ENCODE measurements at regions not wholly inside any gene's neighbourhood (a gene's known extent, or its start where the extent isn't known, plus 50 kb on each side); places are given as distances from the start of the nearest gene placed in this dataset.

GRCh38 chr1:94316183-94316582, 78.8 kb upstream of the ARHGAP29 start:
- TF ChIP-seq CTCF (IDR thresholded peaks at IDR 0.05; ENCODE audit: low read depth, low read length, poor library complexity, severe bottlenecking) (no peak), EZH2phosphoT487 (IDR thresholded peaks at IDR 0.05; ENCODE audit: borderline replicate concordance, low read length) (no peak)

Measured in DOHH2 (cell line).